MM.1S (cell line): ENCODE measurements at regions not wholly inside any gene's neighbourhood (a gene's known extent, or its start where the extent isn't known, plus 50 kb on each side); places are given as distances from the start of the nearest gene placed in this dataset.

Source experiments
- CTCF ChIP-seq: fragments of 300-600 bp; sonication (generic); IDR thresholded peaks from 2 replicates; pipeline ENCODE4 v1.5.1; 2016; ENCODE audit warnings: antibody characterized with exemption, low read length, mixed read lengths
- EZH2 ChIP-seq: fragments of 300-600 bp; sonication (generic); optimal IDR thresholded peaks from 2 replicates; pipeline ENCODE3; 2017; ENCODE audit warnings: low read depth, mild to moderate bottlenecking, antibody characterized with exemption, low read length, mixed read lengths

GRCh38 chr2:6163932-6164331, 471.7 kb downstream of the SOX11 start:
- TF ChIP-seq EZH2 (no peak), CTCF (no peak)
